ENCODE measurements at regions not wholly inside any gene's neighbourhood (a gene's known extent, or its start where the extent isn't known, plus 50 kb on each side); places are given as distances from the start of the nearest gene placed in this dataset.

DNA sequence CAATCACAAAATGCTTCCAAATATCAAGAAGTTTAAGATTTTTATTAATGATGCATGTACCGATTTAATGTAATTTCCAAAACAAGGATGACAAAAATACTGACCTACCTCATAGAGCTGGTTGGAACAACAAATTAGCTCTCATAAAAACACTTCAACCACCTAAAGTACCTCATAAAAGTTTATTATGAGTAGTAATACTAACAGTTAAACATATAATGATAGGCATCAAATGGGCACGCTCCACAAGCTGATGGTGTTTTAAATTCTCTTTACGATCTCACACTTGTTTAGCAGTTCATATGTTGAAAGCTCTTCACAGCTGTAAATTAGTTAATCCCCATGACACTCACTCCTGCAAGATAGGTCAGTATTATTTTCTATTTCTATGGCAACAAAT is 150.0 kb upstream of the KIF2A start:
- TF ChIP-seq POLR2AphosphoS5 (IDR thresholded peaks at IDR 0.05; ENCODE audit: low read depth, low read length): no peak
- no peak for TF ChIP-seq TAF1 (IDR thresholded peaks at IDR 0.05; ENCODE audit: borderline replicate concordance, insufficient read depth, low read length)
- TF ChIP-seq, protein P1, sequence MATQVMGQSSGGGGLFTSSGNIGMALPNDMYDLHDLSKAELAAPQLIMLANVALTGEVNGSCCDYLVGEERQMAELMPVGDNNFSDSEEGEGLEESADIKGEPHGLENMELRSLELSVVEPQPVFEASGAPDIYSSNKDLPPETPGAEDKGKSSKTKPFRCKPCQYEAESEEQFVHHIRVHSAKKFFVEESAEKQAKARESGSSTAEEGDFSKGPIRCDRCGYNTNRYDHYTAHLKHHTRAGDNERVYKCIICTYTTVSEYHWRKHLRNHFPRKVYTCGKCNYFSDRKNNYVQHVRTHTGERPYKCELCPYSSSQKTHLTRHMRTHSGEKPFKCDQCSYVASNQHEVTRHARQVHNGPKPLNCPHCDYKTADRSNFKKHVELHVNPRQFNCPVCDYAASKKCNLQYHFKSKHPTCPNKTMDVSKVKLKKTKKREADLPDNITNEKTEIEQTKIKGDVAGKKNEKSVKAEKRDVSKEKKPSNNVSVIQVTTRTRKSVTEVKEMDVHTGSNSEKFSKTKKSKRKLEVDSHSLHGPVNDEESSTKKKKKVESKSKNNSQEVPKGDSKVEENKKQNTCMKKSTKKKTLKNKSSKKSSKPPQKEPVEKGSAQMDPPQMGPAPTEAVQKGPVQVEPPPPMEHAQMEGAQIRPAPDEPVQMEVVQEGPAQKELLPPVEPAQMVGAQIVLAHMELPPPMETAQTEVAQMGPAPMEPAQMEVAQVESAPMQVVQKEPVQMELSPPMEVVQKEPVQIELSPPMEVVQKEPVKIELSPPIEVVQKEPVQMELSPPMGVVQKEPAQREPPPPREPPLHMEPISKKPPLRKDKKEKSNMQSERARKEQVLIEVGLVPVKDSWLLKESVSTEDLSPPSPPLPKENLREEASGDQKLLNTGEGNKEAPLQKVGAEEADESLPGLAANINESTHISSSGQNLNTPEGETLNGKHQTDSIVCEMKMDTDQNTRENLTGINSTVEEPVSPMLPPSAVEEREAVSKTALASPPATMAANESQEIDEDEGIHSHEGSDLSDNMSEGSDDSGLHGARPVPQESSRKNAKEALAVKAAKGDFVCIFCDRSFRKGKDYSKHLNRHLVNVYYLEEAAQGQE (IDR thresholded peaks at IDR 0.05; ENCODE audit: insufficient read depth in 1 of 2, low read depth in 2 of 2, low read length in 2 of 2): no peak
- no peak for TF ChIP-seq SIN3A (IDR thresholded peaks at IDR 0.05; ENCODE audit: borderline replicate concordance, insufficient read depth, low read length)
- TF ChIP-seq FOXP2 (optimal IDR thresholded peaks at IDR 0.05; ENCODE audit: borderline replicate concordance, extremely low read depth, extremely low read length, insufficient read depth): no peak

Measured in PFSK-1 (cell line).